ENCODE measurements at regions not wholly inside any gene's neighbourhood (a gene's known extent, or its start where the extent isn't known, plus 50 kb on each side); places are given as distances from the start of the nearest gene placed in this dataset.

DNA sequence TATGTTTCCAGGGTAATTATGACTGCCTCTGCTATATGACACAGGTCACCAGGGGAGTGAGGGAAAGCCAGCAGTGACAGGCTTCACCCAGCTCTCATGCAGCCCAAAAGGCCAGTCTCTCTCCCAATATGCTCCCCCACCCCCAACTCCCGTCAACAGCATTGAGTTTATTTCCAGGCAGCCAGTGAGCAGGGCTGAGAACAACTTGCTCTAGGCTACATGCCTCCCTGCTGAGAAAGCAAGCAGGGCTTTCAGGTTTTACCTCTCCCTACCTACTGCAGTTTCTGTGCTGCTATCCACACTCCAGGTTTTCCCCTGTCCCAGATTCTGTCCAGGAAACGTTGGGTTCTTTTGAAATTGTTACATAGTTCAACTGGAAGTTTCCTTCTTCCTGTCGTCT is 291.4 kb downstream of the PABPC4L start:
- no peak for TF ChIP-seq ELF1 (IDR thresholded peaks at IDR 0.05)
- TF ChIP-seq, protein P1, sequence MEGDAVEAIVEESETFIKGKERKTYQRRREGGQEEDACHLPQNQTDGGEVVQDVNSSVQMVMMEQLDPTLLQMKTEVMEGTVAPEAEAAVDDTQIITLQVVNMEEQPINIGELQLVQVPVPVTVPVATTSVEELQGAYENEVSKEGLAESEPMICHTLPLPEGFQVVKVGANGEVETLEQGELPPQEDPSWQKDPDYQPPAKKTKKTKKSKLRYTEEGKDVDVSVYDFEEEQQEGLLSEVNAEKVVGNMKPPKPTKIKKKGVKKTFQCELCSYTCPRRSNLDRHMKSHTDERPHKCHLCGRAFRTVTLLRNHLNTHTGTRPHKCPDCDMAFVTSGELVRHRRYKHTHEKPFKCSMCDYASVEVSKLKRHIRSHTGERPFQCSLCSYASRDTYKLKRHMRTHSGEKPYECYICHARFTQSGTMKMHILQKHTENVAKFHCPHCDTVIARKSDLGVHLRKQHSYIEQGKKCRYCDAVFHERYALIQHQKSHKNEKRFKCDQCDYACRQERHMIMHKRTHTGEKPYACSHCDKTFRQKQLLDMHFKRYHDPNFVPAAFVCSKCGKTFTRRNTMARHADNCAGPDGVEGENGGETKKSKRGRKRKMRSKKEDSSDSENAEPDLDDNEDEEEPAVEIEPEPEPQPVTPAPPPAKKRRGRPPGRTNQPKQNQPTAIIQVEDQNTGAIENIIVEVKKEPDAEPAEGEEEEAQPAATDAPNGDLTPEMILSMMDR (IDR thresholded peaks at IDR 0.05) = no peak
- no peak for TF ChIP-seq SMC3 (IDR thresholded peaks at IDR 0.05; ENCODE audit: low read depth, low read length)
- TF ChIP-seq, protein P2, sequence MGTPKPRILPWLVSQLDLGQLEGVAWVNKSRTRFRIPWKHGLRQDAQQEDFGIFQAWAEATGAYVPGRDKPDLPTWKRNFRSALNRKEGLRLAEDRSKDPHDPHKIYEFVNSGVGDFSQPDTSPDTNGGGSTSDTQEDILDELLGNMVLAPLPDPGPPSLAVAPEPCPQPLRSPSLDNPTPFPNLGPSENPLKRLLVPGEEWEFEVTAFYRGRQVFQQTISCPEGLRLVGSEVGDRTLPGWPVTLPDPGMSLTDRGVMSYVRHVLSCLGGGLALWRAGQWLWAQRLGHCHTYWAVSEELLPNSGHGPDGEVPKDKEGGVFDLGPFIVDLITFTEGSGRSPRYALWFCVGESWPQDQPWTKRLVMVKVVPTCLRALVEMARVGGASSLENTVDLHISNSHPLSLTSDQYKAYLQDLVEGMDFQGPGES (IDR thresholded peaks at IDR 0.05; ENCODE audit: low read depth, low read length) = no peak
- TF ChIP-seq YY1 (IDR thresholded peaks at IDR 0.05; ENCODE audit: low read depth) = no peak
- TF ChIP-seq, protein P3, sequence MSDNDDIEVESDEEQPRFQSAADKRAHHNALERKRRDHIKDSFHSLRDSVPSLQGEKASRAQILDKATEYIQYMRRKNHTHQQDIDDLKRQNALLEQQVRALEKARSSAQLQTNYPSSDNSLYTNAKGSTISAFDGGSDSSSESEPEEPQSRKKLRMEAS (IDR thresholded peaks at IDR 0.05; ENCODE audit: low read depth) = no peak
- no peak for TF ChIP-seq FOXM1 (IDR thresholded peaks at IDR 0.05; ENCODE audit: low read depth)
- no peak for TF ChIP-seq EP300 (IDR thresholded peaks at IDR 0.05; ENCODE audit: borderline replicate concordance in 1 of 2, low read depth in 1 of 2, low read length in 1 of 2)
- TF ChIP-seq JUND (IDR thresholded peaks at IDR 0.05) = no peak
